GM18498 (cell line): ENCODE measurements at regions not wholly inside any gene's neighbourhood (a gene's known extent, or its start where the extent isn't known, plus 50 kb on each side); places are given as distances from the start of the nearest gene placed in this dataset.

Experiments
- ATAC-seq: cut with Tn5 transposase; IDR thresholded peaks from one replicate; pipeline ENCODE4 v1.9.1; 2021; ENCODE audit warnings: mild to moderate bottlenecking, moderate library complexity; ENCODE audit not compliant: unreplicated experiment

- ATAC-seq = no peak
Observed at GRCh38 chr12:105939181-105939721, 199.5 kb downstream of the NUAK1 start.

DNA sequence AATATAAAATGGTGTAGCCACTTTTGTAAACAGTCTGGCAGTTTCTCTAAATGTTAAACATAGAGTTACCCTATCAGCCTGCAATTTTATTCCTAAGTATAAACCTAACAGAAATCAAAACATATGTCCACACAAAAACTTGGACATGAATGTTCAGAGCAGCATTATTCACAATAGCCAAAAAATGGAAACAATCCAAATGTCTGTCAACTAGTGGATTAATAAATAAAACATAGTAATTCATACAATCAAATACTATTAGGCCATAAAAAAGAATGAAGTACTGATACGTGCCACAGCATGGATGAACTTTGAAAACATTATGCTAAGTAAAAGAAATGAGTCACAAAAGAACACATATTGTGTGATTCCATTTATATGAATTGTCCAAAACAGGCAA lies 196.5 kb downstream of the NUAK1 start:
- ATAC-seq = no peak

DNA sequence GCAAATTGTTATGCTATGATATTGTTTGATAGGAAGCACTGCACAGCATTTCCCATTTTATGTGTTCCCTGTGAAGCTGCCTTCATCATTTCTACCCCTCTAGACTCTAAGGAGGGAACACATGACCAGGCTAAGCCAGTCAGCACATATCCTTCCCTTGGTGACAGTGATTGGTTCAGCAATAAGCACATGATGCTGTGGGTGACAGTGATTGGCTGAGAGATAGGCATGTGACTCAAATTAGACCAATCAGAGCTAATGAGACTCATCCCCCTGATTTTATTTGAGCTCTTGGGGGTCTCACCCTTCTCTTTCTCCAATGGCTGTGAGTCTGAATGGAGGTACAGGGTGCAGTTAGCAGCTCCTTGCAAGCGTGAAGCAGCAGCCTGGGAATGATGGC lies 195.2 kb downstream of the NUAK1 start:
- ATAC-seq = no peak

DNA sequence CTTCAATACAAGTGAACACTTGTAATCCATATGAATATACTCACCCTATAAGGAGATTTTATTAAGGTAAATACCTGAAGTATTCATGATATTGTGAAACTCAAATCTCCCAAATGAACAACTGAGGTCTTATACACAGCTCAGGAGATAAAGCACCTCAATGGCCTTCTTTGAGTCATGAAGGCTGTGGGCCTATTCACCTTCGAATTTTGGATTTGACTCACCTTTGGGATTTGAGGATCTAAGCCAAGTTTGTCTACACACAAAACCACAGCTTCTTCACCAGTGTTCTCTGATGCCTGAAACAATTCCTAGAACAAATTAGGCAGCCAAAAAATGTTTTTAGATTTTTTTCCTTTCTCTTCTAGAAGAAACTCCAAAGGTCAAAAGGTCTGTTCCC lies 194.1 kb downstream of the NUAK1 start:
- no peak for ATAC-seq

DNA sequence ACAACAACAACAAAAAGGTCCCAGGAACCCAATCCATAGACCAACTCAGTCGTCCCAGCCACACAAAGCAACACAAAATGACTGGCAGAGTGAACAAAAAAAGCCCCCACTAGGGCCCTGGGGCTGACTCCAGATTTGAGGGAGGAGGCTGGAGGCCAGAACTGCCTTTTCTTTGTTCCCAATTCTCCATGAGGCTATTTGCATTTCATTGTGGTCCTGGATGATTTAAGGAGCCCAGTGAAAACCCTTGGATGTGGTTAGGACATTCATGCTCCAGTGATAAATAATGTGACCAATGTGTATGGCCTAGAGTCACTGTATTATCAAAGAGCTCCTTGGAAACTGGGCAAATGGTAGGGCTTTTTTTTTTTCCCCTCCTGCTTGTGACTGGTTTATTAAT lies 192.9 kb downstream of the NUAK1 start:
- no peak for ATAC-seq

DNA sequence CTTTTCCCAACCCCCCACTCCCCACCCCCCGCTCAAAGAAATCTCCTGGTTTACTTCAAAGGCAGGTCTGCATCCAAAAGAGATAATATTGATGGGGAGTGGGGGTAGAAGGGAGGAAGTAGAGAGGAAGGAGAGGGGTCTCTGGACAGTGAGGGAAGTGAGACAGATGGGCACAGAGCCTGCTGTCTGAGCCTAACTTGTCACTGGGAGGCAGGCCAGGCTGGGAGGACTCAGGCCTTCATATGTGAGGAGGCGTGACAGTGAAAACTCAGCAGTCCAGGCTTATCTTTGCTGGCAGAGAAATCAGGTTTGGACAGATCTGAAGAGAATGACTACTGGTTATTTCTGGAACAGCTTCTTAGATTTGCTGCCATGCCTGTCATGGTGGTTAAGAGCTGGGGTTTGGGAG lies 192.3 kb downstream of the NUAK1 start:
- no peak for ATAC-seq

DNA sequence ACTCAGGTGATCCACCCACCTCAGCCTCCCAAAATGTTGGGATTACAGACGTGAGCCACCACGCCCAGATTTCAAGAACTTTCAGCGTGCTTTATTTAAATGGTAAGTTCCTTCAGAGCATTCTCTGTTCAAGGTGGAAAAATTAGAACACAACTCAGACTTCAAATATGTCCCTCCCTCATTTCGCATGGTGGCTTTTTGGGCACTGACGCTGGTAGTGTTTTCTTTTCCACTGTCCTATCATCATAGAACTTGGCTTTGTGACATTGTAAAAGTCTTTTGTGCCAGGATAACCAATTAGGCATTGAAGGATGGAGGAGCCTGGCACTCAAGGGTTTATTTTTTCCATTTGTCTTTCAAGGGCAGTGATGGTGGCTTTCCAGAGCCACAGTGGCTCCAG lies 190.8 kb downstream of the NUAK1 start:
- no peak for ATAC-seq

DNA sequence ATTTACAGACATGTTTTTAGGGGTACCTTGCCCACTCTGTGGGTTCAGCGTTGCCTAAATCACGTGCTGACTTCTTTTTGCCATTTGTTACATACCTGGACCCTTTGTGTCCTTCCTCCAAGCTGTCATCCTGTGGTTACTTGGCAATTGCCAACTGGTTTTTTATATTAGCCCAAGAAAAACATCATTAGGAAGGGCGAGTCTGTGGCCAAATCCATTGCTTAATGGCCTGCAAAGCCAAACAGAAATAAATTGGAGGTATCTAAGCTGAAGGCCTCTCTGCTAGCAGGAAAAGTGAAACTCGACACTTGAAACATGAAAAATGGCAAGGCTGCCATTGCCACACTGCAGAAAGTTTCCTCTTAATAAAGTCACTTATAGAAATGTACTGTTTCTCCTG lies 190.4 kb downstream of the NUAK1 start:
- ATAC-seq = no peak

- ATAC-seq = no peak
Observed at GRCh38 chr12:105949391-105949790, 189.4 kb downstream of the NUAK1 start.

GRCh38 chr12:105951732-105952131 lies 187.0 kb downstream of the NUAK1 start:
- ATAC-seq = no peak

DNA sequence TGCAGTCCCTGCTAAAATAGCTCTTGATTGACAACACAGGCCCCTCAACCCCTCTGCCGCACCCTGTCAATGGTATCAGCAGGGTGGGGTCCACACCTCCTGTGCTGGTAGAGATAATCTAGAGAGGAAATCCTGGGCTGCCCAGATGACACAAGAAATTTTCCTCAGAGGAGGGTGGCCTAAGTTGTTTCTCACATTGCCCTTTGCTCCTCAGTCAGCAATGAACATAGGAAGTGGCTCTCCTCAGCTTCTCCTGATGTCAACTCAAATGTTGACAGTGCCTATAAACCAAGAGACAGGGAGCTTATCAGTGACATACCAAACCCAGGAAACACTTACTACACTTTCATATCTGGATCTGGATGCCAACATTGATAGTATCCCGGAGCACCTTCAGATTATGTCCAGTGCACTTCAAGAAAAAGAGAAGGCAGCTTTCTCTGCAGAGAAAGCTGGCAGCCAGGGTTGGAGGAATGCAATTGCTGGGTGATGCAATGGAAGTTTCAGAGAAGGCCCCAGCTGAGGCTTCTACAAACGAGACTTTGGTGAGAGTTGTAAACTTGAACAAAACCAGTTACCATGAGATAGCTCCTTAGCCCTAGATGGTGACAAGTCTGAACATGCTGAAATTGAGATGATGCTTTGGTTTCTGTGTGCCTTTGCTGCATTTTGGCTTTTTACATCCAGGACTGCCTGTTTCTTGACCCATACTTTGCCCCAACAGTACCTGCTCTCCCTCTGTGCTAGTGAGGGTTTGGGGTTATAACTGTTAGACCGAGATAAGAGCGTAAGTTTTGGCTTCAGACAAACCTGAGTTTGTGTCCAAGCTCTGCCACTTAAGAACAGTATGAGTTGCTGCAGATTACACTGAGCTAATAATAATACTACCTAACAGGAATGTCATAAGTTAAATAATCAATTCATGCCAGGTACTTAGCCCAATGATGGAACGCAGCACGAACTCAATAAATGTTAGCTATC lies 183.5 kb downstream of the NUAK1 start:
- no peak for ATAC-seq

GRCh38 chr12:105955976-105956375 lies 182.8 kb downstream of the NUAK1 start:
- no peak for ATAC-seq

GRCh38 chr12:105956662-105957457 lies 181.9 kb downstream of the NUAK1 start:
- no peak for ATAC-seq

- no peak for ATAC-seq
Observed at GRCh38 chr12:105960319-105961083, 178.3 kb downstream of the NUAK1 start.

DNA sequence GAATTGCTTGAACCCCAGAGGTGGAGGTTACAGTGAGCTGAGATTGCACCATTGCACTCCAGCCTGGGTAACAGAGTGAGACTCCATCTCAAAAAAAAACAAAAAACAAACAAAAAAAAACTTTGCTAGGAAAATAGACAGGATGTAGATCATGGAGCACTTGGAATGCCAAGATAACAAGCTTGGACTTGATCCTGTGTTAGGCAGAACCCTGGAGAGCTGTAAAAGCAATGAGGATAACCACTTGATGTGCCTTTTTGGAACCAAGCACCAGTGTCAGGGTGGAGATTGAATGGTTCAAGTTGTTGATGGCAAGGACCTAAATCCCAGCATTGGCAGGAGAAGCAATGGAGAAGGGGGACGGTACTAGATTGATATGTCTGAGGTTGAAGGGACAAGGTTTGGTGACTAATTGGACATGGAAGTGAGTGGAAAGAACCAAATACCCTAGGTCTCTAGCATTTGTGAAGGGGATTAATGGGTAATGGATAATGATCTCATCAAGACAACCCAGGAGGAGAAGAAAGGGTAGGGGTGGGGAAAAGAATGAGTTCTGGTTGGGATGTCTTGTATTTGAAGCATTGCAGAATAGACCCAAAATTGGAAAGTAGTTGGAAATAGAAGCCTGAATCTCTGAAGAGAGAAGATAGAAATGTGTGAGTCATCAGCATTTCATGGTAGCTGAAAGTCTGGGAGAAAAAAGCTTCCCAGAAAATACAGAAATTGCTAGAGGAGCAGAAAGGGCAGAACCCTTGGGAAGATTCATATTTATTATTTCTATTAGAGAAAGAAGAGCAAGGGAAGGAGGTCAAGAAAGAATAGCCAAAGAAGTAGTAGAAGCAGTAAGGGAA lies 176.7 kb downstream of the NUAK1 start:
- no peak for ATAC-seq

DNA sequence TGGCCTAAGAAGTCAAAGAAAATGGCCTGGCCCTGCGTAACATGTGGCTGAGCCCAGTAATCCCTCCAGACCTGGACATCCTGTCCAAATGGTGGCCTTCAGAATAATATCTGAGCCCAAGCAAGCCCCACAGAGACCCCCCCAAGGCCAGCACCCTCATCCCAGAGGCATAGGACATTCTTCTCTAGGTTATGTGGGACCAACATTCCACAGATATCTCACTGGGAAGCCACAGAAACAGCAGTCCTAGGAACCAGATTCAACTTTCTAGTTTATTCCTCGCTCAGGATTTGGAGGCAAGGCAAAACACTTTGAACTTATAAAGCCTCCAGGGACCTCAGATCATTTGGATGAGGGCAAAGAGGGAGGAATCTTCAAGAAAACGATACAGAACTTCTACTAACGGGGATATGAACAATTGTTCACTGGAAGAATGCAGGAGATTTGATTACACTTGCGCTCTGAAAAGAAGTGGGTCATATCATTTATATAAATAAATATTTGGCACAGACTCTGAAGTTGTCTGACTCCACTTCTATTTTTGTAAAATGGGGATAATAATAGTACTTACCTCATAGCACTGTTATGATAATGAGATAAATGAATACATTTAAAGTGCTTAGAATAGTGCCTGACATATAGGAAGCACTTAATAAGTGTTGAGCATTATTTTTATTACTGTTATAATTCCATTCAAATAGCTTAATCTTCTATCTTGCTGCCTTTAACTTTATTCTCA lies 171.5 kb downstream of the NUAK1 start:
- ATAC-seq = no peak

- no peak for ATAC-seq
Observed at GRCh38 chr12:105968025-105968424, 170.7 kb downstream of the NUAK1 start.

GRCh38 chr12:105970885-105971284 lies 167.9 kb downstream of the NUAK1 start:
- no peak for ATAC-seq

DNA sequence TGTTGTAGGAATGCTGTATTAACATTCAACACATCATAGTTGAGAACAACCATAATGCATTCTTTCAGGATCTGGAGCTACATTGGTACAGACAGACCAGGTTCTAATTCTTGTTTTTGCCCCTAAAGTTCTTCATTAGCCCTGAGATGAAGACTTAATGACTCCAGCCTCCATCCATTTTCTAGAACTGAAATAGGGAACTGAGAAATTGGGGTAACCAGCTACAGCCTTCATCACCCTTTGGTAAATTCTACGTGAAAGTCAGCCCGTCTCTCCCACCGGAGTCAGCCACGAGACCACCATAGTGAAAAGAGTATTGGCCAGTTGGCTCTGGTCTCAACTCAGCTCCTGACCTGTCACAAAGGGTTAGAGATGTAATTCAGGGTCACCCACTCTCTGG lies 164.0 kb downstream of the NUAK1 start:
- ATAC-seq = no peak
